Esophagus squamous epithelium (tissue), 5 donors: ENCODE measurements at regions not wholly inside any gene's neighbourhood (a gene's known extent, or its start where the extent isn't known, plus 50 kb on each side); places are given as distances from the start of the nearest gene placed in this dataset.
A peak's percentile ranks its signal among the peaks of the same experiment; 100 is the strongest.
"Not testable (repeated sequence)": the region's sequence is repeated elsewhere in the genome, so short reads cannot be mapped to it uniquely, and the experiment has no call there.

Experiments
- DNase-seq: peaks from one replicate; lab custom pipeline; 2025; lab: John Stamatoyannopoulos, UW
- H3K27ac ChIP-seq, 4 donors: fragments of 200-600 bp; sonication (generic); one replicate each; pipeline ENCODE4 v1.5.1; 2016 to 2019; ENCODE audit warnings: mild to moderate bottlenecking in 1 of 4
- H3K27me3 ChIP-seq, 4 donors: fragments of 200-600 bp; sonication (generic); 1 replicate in 3 of 4; 2 replicates in 1 of 4; pipeline versions ENCODE4 v1.5.1 to v1.6.0; 2017 to 2021; ENCODE audit warnings: antibody characterized with exemption in 1 of 4
- H3K36me3 ChIP-seq, 3 donors: fragments of 200-600 bp; sonication (generic); one replicate each; pipeline ENCODE4 v1.5.1; 2016 to 2019
- H3K4me1 ChIP-seq, 3 donors: fragments of 200-600 bp; sonication (generic); one replicate each; pipeline ENCODE4 v1.5.1; 2017 to 2019
- H3K4me3 ChIP-seq, 4 donors: fragments of 200-600 bp; sonication (generic); 1 replicate in 3 of 4; 2 replicates in 1 of 4; pipeline ENCODE4 v1.5.1; 2016 to 2019; ENCODE audit warnings: mild to moderate bottlenecking in 2 of 4, moderate library complexity in 1 of 4
- H3K9me3 ChIP-seq, 3 donors: fragments of 200-600 bp; sonication (generic); one replicate each; pipeline ENCODE4 v1.5.1; 2016 to 2019
- CTCF ChIP-seq, 6 experiments: fragments of 450-650 bp in 4 of 6; fragments of 200-600 bp in 2 of 6; sonication (generic) in 2 of 6; IDR thresholded peaks; one replicate each; pipeline ENCODE4 v1.5.1; 2016 to 2019; ENCODE audit warnings: antibody characterized with exemption in 6 of 6, mild to moderate bottlenecking in 4 of 6, moderate library complexity in 4 of 6
- POLR2A ChIP-seq, 4 donors: fragments of 450-650 bp; IDR thresholded peaks; one replicate each; pipeline ENCODE4 v1.6.1; 2017; ENCODE audit warnings: antibody characterized with exemption in 4 of 4, mild to moderate bottlenecking in 4 of 4, moderate library complexity in 3 of 4
- WGBS, 2 donors: methylation state at CpG; one replicate each; pipeline ENCODE4 v1.1.5; 2018; 5-methylcytosine and 5-hydroxymethylcytosine counted together
- intact Hi-C: fragments of 100-400 bp; cut with DNase I; formaldehyde crosslinking; loops from one replicate; pipeline ENCODE4 v1.15.0; 2022
- donor health status: DM: yes; HTN: yes; CAD: no.

GRCh38 chr5:42980391-42980790 lies 59.7 kb downstream of the ANXA2R start:
- no CpG with 5 or more reads among the region's 36 CpGs for WGBS, 2 donors
- H3K9me3 ChIP-seq, H3K4me3 ChIP-seq, intact Hi-C loops, H3K27ac ChIP-seq, DNase-seq, H3K36me3 ChIP-seq: not testable (repeated sequence)
- Histone ChIP-seq H3K27me3 (peaks cover 0 to 19% (median 0%) of the 10 kb centered on the region in 4 donors), H3K4me1 (peaks cover 0 to 32% (median 0%) of the 10 kb centered on the region in 3 donors)

GRCh38 chr5:42979242-42979641 lies 60.9 kb downstream of the ANXA2R start:
- Histone ChIP-seq H3K4me1 (peaks cover 0 to 20% (median 0%) of the 10 kb centered on the region in 3 donors), H3K27me3 (peaks cover 0 to 23% (median 0%) of the 10 kb centered on the region in 4 donors)
- H3K36me3 ChIP-seq, H3K27ac ChIP-seq, H3K9me3 ChIP-seq, intact Hi-C loops, DNase-seq, H3K4me3 ChIP-seq: not testable (repeated sequence)
- WGBS, 2 donors: no CpG with 5 or more reads among the region's 34 CpGs

GRCh38 chr5:42974536-42974935 lies 65.6 kb downstream of the ANXA2R start:
- no peaks in the 10 kb centered on the region for H3K4me1 ChIP-seq
- H3K27me3 ChIP-seq: peaks cover 0 to 22% (median 0%) of the 10 kb centered on the region in 4 donors
- no peaks in the 10 kb centered on the region for H3K9me3 ChIP-seq
- TF ChIP-seq POLR2A (IDR thresholded peaks at IDR 0.05): no peak
- intact Hi-C loops: no loop called here
- no peak overlapping the region for H3K4me3 ChIP-seq
- H3K27ac ChIP-seq: no peak overlapping the region
- 71 to 80% methylated on average over 1 to 2 of the region's 2 CpGs for WGBS, 2 donors
- H3K36me3 ChIP-seq: no peaks in the 10 kb centered on the region
- DNase-seq: no peak

- TF ChIP-seq POLR2A (IDR thresholded peaks at IDR 0.05) (no peak), CTCF (IDR thresholded peaks at IDR 0.05) (peak in 1 of 6 experiments; percentile 34)
- intact Hi-C loops: no loop called here
- peaks cover 0 to 22% (median 0%) of the 10 kb centered on the region in 4 donors for H3K27me3 ChIP-seq
- H3K9me3 ChIP-seq: no peaks in the 10 kb centered on the region
- no peaks in the 10 kb centered on the region for H3K4me1 ChIP-seq
- no peak overlapping the region for H3K27ac ChIP-seq
- no peaks in the 10 kb centered on the region for H3K36me3 ChIP-seq
- WGBS, 2 donors: 67 to 81% methylated on average over 13 to 15 of the region's 32 CpGs
- no peak for DNase-seq
- no peak overlapping the region for H3K4me3 ChIP-seq
Measured at GRCh38 chr5:42970636-42971559, 69.2 kb downstream of the ANXA2R start.

- Histone ChIP-seq H3K36me3 (no peaks in the 10 kb centered on the region), H3K27me3 (peaks cover 0 to 19% (median 0%) of the 10 kb centered on the region in 4 donors), H3K4me3 (no peak overlapping the region), H3K27ac (no peak overlapping the region), H3K4me1 (no peaks in the 10 kb centered on the region), H3K9me3 (no peaks in the 10 kb centered on the region)
- DNase-seq: no peak
- no peak for TF ChIP-seq CTCF (IDR thresholded peaks at IDR 0.05)
- intact Hi-C loops: no loop called here
- 84 to 94% methylated on average over 3 of the region's 3 CpGs for WGBS, 2 donors
Measured at GRCh38 chr5:42965934-42966333, 74.2 kb downstream of the ANXA2R start.

- H3K27me3 ChIP-seq: peaks cover 0 to 37% (median 0%) of the 10 kb centered on the region in 4 donors
- no peaks in the 10 kb centered on the region for H3K36me3 ChIP-seq
- no peak overlapping the region for H3K4me3 ChIP-seq
- 81 to 93% methylated on average over 1 of the region's 1 CpG for WGBS, 2 donors
- H3K4me1 ChIP-seq: no peaks in the 10 kb centered on the region
- no peak overlapping the region for H3K27ac ChIP-seq
- intact Hi-C loops: no loop called here
- no peak for DNase-seq
- no peaks in the 10 kb centered on the region for H3K9me3 ChIP-seq
- TF ChIP-seq CTCF (IDR thresholded peaks at IDR 0.05) (no peak), POLR2A (IDR thresholded peaks at IDR 0.05) (no peak)
Measured at GRCh38 chr5:42963412-42963811, 76.7 kb downstream of the ANXA2R start.
